ENCODE measurements at regions not wholly inside any gene's neighbourhood (a gene's known extent, or its start where the extent isn't known, plus 50 kb on each side); places are given as distances from the start of the nearest gene placed in this dataset.

DNA sequence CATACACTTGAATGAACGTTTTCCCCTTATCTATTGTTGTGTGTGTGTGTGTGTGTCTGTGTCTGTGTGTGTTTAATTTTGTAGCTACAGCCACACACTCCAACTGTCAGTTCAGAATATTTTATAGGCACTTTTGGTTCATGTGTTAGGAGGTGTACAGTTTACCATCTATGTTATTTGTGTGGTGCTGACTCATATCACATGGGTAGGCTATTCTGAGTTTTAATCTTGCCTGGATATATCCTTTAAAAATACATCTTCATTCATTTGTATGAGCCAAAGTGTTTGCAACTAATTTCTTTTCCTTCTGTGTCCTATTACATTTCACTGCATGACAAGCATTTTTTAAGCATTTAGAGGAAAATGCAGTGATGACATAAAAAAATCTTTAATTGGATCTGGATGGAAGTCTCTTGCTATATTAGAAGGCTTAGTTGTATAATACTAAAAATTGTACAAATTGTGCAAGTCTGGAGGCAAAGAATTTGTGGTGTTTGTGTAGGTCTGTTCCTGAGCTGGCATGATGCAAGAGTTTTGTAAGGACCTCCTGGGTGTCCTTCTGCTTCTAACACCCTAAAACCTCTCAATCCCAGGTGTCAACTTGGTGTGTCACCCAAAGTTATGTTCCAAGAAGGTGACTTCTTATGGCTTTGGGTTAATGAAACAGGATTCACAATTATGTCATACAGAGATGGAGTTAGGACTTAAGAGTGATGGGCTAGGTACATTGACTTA, 52.4 kb upstream of the HMHB1 start:
- no peaks in the 10 kb centered on the region for H3K36me3 ChIP-seq (ENCODE audit: insufficient read depth, low read length)
- H3K79me2 ChIP-seq (ENCODE audit: insufficient read depth, low read length) = no peaks in the 10 kb centered on the region
- no peak overlapping the region for H2AFZ ChIP-seq (ENCODE audit: low read length)
- H3K4me2 ChIP-seq (ENCODE audit: low read depth, low read length, poor library complexity, severe bottlenecking) = no peak overlapping the region
- TF ChIP-seq, protein P1, sequence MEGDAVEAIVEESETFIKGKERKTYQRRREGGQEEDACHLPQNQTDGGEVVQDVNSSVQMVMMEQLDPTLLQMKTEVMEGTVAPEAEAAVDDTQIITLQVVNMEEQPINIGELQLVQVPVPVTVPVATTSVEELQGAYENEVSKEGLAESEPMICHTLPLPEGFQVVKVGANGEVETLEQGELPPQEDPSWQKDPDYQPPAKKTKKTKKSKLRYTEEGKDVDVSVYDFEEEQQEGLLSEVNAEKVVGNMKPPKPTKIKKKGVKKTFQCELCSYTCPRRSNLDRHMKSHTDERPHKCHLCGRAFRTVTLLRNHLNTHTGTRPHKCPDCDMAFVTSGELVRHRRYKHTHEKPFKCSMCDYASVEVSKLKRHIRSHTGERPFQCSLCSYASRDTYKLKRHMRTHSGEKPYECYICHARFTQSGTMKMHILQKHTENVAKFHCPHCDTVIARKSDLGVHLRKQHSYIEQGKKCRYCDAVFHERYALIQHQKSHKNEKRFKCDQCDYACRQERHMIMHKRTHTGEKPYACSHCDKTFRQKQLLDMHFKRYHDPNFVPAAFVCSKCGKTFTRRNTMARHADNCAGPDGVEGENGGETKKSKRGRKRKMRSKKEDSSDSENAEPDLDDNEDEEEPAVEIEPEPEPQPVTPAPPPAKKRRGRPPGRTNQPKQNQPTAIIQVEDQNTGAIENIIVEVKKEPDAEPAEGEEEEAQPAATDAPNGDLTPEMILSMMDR (conservative IDR thresholded peaks at IDR 0.05; ENCODE audit: low read length) = no peak
- TF ChIP-seq EZH2phosphoT487 (IDR thresholded peaks at IDR 0.05; ENCODE audit: borderline replicate concordance) = no peak
- no peaks in the 10 kb centered on the region for H3K9me2 ChIP-seq (replicated peaks; ENCODE audit: low read depth, low read length)
- H3F3A ChIP-seq (ENCODE audit: low read depth) = no peaks in the 10 kb centered on the region
- H3K4me3 ChIP-seq (ENCODE audit: low read length, poor library complexity, severe bottlenecking) = no peak overlapping the region
- no peaks in the 10 kb centered on the region for H3K4me1 ChIP-seq (ENCODE audit: insufficient read depth, low read length, poor library complexity, severe bottlenecking)
- no peaks in the 10 kb centered on the region for H3K27me3 ChIP-seq (ENCODE audit: insufficient read depth, low read length, poor library complexity, severe bottlenecking)
- H4K20me1 ChIP-seq (ENCODE audit: insufficient read depth, low read length, poor library complexity, severe bottlenecking) = no peaks in the 10 kb centered on the region
- no peak overlapping the region for H3K9ac ChIP-seq (ENCODE audit: low read depth, low read length, poor library complexity, severe bottlenecking)
- no peaks in the 10 kb centered on the region for H3K9me3 ChIP-seq (ENCODE audit: insufficient read depth, low read depth, low read length)

DNA sequence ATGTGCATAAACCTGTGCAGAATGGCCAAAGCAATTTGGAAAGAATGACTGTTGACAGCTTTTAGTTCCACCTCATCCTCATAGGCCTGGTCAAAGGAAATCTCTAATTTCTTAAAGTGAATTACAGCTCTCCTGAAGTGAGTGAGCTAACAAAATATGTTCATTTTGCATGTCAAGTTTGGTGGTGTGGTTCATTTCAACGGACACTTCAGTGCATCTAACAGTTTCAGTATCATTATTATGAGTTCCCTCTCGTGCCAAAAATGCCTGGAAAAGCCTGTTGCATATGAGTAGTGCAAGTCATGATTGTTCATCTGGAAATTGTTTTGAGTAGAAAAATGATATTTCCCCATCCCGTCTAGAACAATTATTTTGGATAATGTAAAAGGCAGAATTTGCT, 53.2 kb upstream of the HMHB1 start:
- no peaks in the 10 kb centered on the region for H4K20me1 ChIP-seq (ENCODE audit: insufficient read depth, low read length, poor library complexity, severe bottlenecking)
- H3K27me3 ChIP-seq (ENCODE audit: insufficient read depth, low read length, poor library complexity, severe bottlenecking) = no peaks in the 10 kb centered on the region
- H3K9me2 ChIP-seq (replicated peaks; ENCODE audit: low read depth, low read length) = no peaks in the 10 kb centered on the region
- H3K9ac ChIP-seq (ENCODE audit: low read depth, low read length, poor library complexity, severe bottlenecking) = no peak overlapping the region
- H3K36me3 ChIP-seq (ENCODE audit: insufficient read depth, low read length) = no peaks in the 10 kb centered on the region
- no peak overlapping the region for H3K4me2 ChIP-seq (ENCODE audit: low read depth, low read length, poor library complexity, severe bottlenecking)
- H3K4me1 ChIP-seq (ENCODE audit: insufficient read depth, low read length, poor library complexity, severe bottlenecking) = no peaks in the 10 kb centered on the region
- H3K4me3 ChIP-seq (ENCODE audit: low read length, poor library complexity, severe bottlenecking) = no peak overlapping the region
- H3K79me2 ChIP-seq (ENCODE audit: insufficient read depth, low read length) = no peaks in the 10 kb centered on the region
- H3K9me3 ChIP-seq (ENCODE audit: insufficient read depth, low read depth, low read length) = no peaks in the 10 kb centered on the region
- TF ChIP-seq EZH2phosphoT487 (IDR thresholded peaks at IDR 0.05; ENCODE audit: borderline replicate concordance) = no peak
- TF ChIP-seq, protein P1 (conservative IDR thresholded peaks at IDR 0.05; ENCODE audit: low read length) = no peak
- no peak overlapping the region for H2AFZ ChIP-seq (ENCODE audit: low read length)
- no peaks in the 10 kb centered on the region for H3F3A ChIP-seq (ENCODE audit: low read depth)

DNA sequence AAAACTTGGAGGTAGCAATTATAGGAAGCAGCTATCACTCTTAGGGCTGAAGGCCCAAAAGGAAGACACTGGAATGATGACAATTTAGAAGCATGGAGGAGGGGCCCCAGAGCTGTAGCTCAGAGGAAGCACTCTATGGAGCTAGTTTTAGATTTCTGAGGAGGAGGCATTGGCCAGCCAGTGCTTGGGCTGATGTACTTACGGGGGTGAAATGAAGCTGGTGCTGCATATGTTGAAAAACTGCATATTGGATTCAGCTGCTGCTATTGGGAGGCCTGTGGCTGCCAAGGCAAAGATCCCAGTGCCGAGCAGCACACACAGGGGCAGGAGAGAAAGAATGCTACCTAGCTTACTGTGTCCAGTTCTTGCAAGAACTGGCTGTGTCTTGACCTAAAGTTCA, 53.9 kb upstream of the HMHB1 start:
- Histone ChIP-seq H3K4me3 (ENCODE audit: low read length, poor library complexity, severe bottlenecking) (no peak overlapping the region), H3K9ac (ENCODE audit: low read depth, low read length, poor library complexity, severe bottlenecking) (no peak overlapping the region), H3K4me2 (ENCODE audit: low read depth, low read length, poor library complexity, severe bottlenecking) (no peak overlapping the region), H2AFZ (ENCODE audit: low read length) (no peak overlapping the region), H3F3A (ENCODE audit: low read depth) (no peaks in the 10 kb centered on the region), H3K9me2 (replicated peaks; ENCODE audit: low read depth, low read length) (no peaks in the 10 kb centered on the region), H3K4me1 (ENCODE audit: insufficient read depth, low read length, poor library complexity, severe bottlenecking) (no peaks in the 10 kb centered on the region), H3K9me3 (ENCODE audit: insufficient read depth, low read depth, low read length) (no peaks in the 10 kb centered on the region), H4K20me1 (ENCODE audit: insufficient read depth, low read length, poor library complexity, severe bottlenecking) (no peaks in the 10 kb centered on the region), H3K27me3 (ENCODE audit: insufficient read depth, low read length, poor library complexity, severe bottlenecking) (no peaks in the 10 kb centered on the region), H3K79me2 (ENCODE audit: insufficient read depth, low read length) (no peaks in the 10 kb centered on the region), H3K36me3 (ENCODE audit: insufficient read depth, low read length) (no peaks in the 10 kb centered on the region)
- no peak for TF ChIP-seq EZH2phosphoT487 (IDR thresholded peaks at IDR 0.05; ENCODE audit: borderline replicate concordance)
- TF ChIP-seq, protein P1 (conservative IDR thresholded peaks at IDR 0.05; ENCODE audit: low read length) = no peak
